ENCODE measurements at regions not wholly inside any gene's neighbourhood (a gene's known extent, or its start where the extent isn't known, plus 50 kb on each side); places are given as distances from the start of the nearest gene placed in this dataset.

DNA sequence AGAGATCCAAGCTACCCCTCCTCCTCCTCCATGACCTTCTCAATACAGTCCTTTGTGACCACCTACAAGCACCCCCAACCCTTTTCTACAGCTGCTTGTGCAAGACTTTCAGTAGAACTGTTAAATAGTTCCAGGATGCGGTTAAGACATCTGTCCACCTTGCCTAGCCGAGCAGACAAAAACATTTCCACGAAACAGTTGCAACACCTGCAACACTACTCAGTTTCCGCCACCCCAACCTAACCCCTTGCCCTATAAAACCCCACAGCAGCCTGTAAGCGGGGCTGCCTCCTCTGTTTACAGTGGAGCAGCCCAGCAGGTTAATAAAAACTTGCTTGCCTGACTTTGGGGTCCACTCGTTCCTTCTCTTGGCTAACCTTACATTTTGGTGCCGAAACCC is 1803.5 kb upstream of the CDH6 start:
- no peaks in the 10 kb centered on the region for H3K36me3 ChIP-seq
- TF ChIP-seq CTCF (IDR thresholded peaks at IDR 0.05) = no peak
- no peak for TF ChIP-seq POLR2A (IDR thresholded peaks at IDR 0.05)
- DNase-seq = no peak
- no peaks in the 10 kb centered on the region for H3K4me1 ChIP-seq
- no peak overlapping the region for H3K4me3 ChIP-seq
- no peak overlapping the region for H3K27ac ChIP-seq
- no peaks in the 10 kb centered on the region for H3K9me3 ChIP-seq
- no peaks in the 10 kb centered on the region for H3K27me3 ChIP-seq

- no peaks in the 10 kb centered on the region for H3K36me3 ChIP-seq
- TF ChIP-seq CTCF (IDR thresholded peaks at IDR 0.05) = no peak
- no peak for TF ChIP-seq POLR2A (IDR thresholded peaks at IDR 0.05)
- no peak for DNase-seq
Observed at GRCh38 chr5:29387384-29387783, 1806.1 kb upstream of the CDH6 start.

GRCh38 chr5:29382780-29383179 is 1810.7 kb upstream of the CDH6 start:
- Histone ChIP-seq H3K4me3 (no peak overlapping the region), H3K9me3 (no peaks in the 10 kb centered on the region), H3K36me3 (no peaks in the 10 kb centered on the region), H3K4me1 (no peaks in the 10 kb centered on the region), H3K27me3 (no peaks in the 10 kb centered on the region), H3K27ac (no peak overlapping the region)
- TF ChIP-seq POLR2A (IDR thresholded peaks at IDR 0.05) = no peak
- no peak for TF ChIP-seq CTCF (IDR thresholded peaks at IDR 0.05)
- no peak for DNase-seq

More at GRCh38 chr5:29387384-29387783, 1806.1 kb upstream of the CDH6 start:
- Histone ChIP-seq H3K4me3 (no peak overlapping the region), H3K9me3 (no peaks in the 10 kb centered on the region), H3K27ac (no peak overlapping the region), H3K27me3 (no peaks in the 10 kb centered on the region), H3K4me1 (no peaks in the 10 kb centered on the region)

- H3K9me3 ChIP-seq = peaks cover 0 to 4% (median 0%) of the 10 kb centered on the region in 4 donors
- DNase-seq = no peak
- TF ChIP-seq POLR2A (IDR thresholded peaks at IDR 0.05) (no peak), CTCF (IDR thresholded peaks at IDR 0.05) (no peak)
- H3K36me3 ChIP-seq = no peaks in the 10 kb centered on the region
- H3K4me1 ChIP-seq = no peaks in the 10 kb centered on the region
- no peak overlapping the region for H3K27ac ChIP-seq
- H3K4me3 ChIP-seq = no peak overlapping the region
- H3K27me3 ChIP-seq = no peaks in the 10 kb centered on the region
Observed at GRCh38 chr5:29380029-29380428, 1813.5 kb upstream of the CDH6 start.

DNA sequence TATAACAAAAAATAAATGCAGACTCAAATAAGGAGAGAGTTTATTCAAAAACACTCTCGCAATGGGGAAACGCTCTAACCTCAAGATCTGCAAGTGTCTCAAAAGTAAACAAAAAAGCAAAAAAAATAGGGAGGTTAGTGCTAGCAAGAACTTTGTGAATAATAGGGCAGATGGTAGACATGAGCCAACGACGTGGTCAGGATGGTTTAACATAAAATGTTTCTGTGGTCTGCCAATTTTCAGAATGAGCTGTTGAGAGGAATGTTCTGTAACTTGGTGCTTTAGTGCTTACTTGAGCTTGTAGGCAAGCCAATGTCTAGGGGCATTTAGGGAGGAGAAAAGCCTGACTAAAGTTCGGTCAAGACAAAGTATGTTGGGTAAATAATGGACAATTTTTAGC is 1813.9 kb upstream of the CDH6 start:
- Histone ChIP-seq H3K36me3 (no peaks in the 10 kb centered on the region), H3K4me1 (no peaks in the 10 kb centered on the region), H3K27me3 (no peaks in the 10 kb centered on the region), H3K9me3 (peaks cover 0 to 4% (median 0%) of the 10 kb centered on the region in 4 donors), H3K27ac (no peak overlapping the region), H3K4me3 (no peak overlapping the region)
- no peak for DNase-seq
- TF ChIP-seq CTCF (IDR thresholded peaks at IDR 0.05) (no peak), POLR2A (IDR thresholded peaks at IDR 0.05) (no peak)

DNA sequence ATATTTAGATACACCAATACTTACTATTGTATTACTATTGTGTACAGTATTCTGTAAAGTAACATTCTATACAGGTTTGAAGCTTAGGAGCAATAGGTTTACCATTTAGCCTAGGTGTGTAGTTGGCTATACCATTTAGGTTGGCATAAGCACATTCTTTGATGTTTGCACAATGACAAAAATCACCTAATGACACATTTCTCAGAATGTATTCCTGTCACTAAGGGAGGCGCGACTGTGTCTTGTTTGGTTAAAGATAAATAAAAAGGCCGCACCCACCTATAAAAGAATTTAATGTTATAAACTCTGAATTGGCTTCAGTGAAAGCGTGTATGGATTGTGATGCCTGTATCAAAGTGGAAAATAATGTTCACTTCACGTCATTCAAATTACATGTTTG is 1815.4 kb upstream of the CDH6 start:
- no peak for DNase-seq
- no peak overlapping the region for H3K27ac ChIP-seq
- TF ChIP-seq POLR2A (IDR thresholded peaks at IDR 0.05) = no peak
- H3K36me3 ChIP-seq = no peaks in the 10 kb centered on the region
- no peak overlapping the region for H3K4me3 ChIP-seq
- H3K4me1 ChIP-seq = no peaks in the 10 kb centered on the region
- H3K27me3 ChIP-seq = no peaks in the 10 kb centered on the region
- peaks cover 0 to 4% (median 0%) of the 10 kb centered on the region in 4 donors for H3K9me3 ChIP-seq

All from Peyer's patch (tissue), 4 donors.